ENCODE measurements at regions not wholly inside any gene's neighbourhood (a gene's known extent, or its start where the extent isn't known, plus 50 kb on each side); places are given as distances from the start of the nearest gene placed in this dataset.

- TF ChIP-seq CTCF (IDR thresholded peaks at IDR 0.05) (no peak), POLR2A (IDR thresholded peaks at IDR 0.05; ENCODE audit: low read depth) (no peak)
These were observed 103.4 kb upstream of the PDE10A start for GRCh38 chr6:165766457-165766856.

All from esophagus muscularis mucosa (tissue), 3 donors.